Trophoblast cell (in vitro differentiated cells and primary cell): ENCODE measurements at regions not wholly inside any gene's neighbourhood (a gene's known extent, or its start where the extent isn't known, plus 50 kb on each side); places are given as distances from the start of the nearest gene placed in this dataset.

ENCODE experiments used
- DNase-seq, 2 donors: peaks; one replicate each; pipeline ENCODE4 v3.0.0-alpha.2; 2016
- H2AFZ ChIP-seq: 2 replicates; pipeline ENCODE4 v1.6.1; 2013; ENCODE audit warnings: low read length, moderate library complexity, mild to moderate bottlenecking; ENCODE audit not compliant: insufficient read depth, poor library complexity
- H2AK5ac ChIP-seq: 2 replicates; pipeline ENCODE4 v1.6.1; 2013; ENCODE audit warnings: mild to moderate bottlenecking, low read length
- H2BK120ac ChIP-seq: 2 replicates; pipeline ENCODE4 v1.6.1; 2013; ENCODE audit warnings: low read length, mild to moderate bottlenecking, moderate library complexity; ENCODE audit not compliant: insufficient read depth, poor library complexity
- H2BK12ac ChIP-seq: 2 replicates; pipeline ENCODE4 v1.6.1; 2013; ENCODE audit warnings: mild to moderate bottlenecking, low read length, moderate library complexity
- H2BK5ac ChIP-seq: 2 replicates; pipeline ENCODE4 v1.6.1; 2013; ENCODE audit warnings: low read length, low read depth, moderate library complexity, mild to moderate bottlenecking; ENCODE audit not compliant: poor library complexity
- H3K14ac ChIP-seq: 2 replicates; pipeline ENCODE4 v1.6.1; 2013; ENCODE audit warnings: mild to moderate bottlenecking, low read length
- H3K18ac ChIP-seq: 2 replicates; pipeline ENCODE4 v1.6.1; 2013; ENCODE audit warnings: mild to moderate bottlenecking, low read length
- H3K23ac ChIP-seq: 2 replicates; pipeline ENCODE4 v1.6.1; 2013; ENCODE audit warnings: low read length
- H3K27ac ChIP-seq: 2 replicates; pipeline ENCODE4 v1.5.1; 2013; ENCODE audit warnings: low read depth, mild to moderate bottlenecking, inconsistent platforms, low read length, moderate library complexity
- H3K27me3 ChIP-seq: 2 replicates; pipeline ENCODE4 v1.6.1; 2013; ENCODE audit warnings: inconsistent platforms, mild to moderate bottlenecking, low read length, moderate library complexity; ENCODE audit not compliant: insufficient read depth
- H3K36me3 ChIP-seq, 2 experiments: 1 replicate in 1 of 2; 2 replicates in 1 of 2; pipeline ENCODE4 v1.6.1; 2013; ENCODE audit warnings: low read length in 2 of 2, mild to moderate bottlenecking in 2 of 2, moderate library complexity in 1 of 2; ENCODE audit not compliant: insufficient read depth in 2 of 2, control insufficient read depth in 1 of 2
- H3K4ac ChIP-seq: 2 replicates; pipeline ENCODE4 v1.6.1; 2013; ENCODE audit warnings: low read depth, mild to moderate bottlenecking, low read length, moderate library complexity
- H3K4me1 ChIP-seq, 2 experiments: 1 replicate in 1 of 2; 2 replicates in 1 of 2; pipeline ENCODE4 v1.6.1; 2013; ENCODE audit warnings: low read length in 2 of 2, mild to moderate bottlenecking in 2 of 2, moderate library complexity in 1 of 2; ENCODE audit not compliant: insufficient read depth in 2 of 2, control insufficient read depth in 1 of 2
- H3K4me2 ChIP-seq: 2 replicates; pipeline ENCODE4 v1.6.1; 2013; ENCODE audit warnings: inconsistent platforms, mild to moderate bottlenecking, low read length, moderate library complexity
- H3K4me3 ChIP-seq: 2 replicates; pipeline ENCODE4 v1.5.1; 2013; ENCODE audit warnings: mild to moderate bottlenecking, low read depth, low read length, inconsistent platforms
- H3K79me1 ChIP-seq: one replicate; pipeline ENCODE4 v1.6.1; 2013; ENCODE audit warnings: low read length
- H3K79me2 ChIP-seq: 2 replicates; pipeline ENCODE4 v1.6.1; 2013; ENCODE audit warnings: low read length, mild to moderate bottlenecking; ENCODE audit not compliant: control insufficient read depth, insufficient read depth, poor library complexity
- H3K9ac ChIP-seq: 2 replicates; pipeline ENCODE4 v1.6.1; 2013; ENCODE audit warnings: mild to moderate bottlenecking, low read length
- H3K9me3 ChIP-seq: 2 replicates; pipeline ENCODE4 v1.6.1; 2013; ENCODE audit warnings: low read depth, mild to moderate bottlenecking, control low read depth, inconsistent platforms, low read length; ENCODE audit not compliant: insufficient read depth
- H4K12ac ChIP-seq: 2 replicates; pipeline ENCODE4 v1.6.1; 2013; ENCODE audit warnings: low read depth, mild to moderate bottlenecking, low read length, moderate library complexity
- H4K8ac ChIP-seq: 2 replicates; pipeline ENCODE4 v1.6.1; 2013; ENCODE audit warnings: low read depth, mild to moderate bottlenecking, low read length, moderate library complexity
- H4K91ac ChIP-seq: one replicate; pipeline ENCODE4 v1.6.1; 2013; ENCODE audit warnings: low read depth, mild to moderate bottlenecking, low read length, moderate library complexity
- WGBS: extraction: QIAGEN DNeasy Blood & Tissue Kit; methylation state at CpG from one replicate; pipeline ENCODE4 v1.1.7; 2013; ENCODE audit warnings: missing lambda C conversion rate; ENCODE audit not compliant: insufficient read length, insufficient coverage; ENCODE audit errors: extremely low coverage; 5-methylcytosine and 5-hydroxymethylcytosine counted together

- Histone ChIP-seq H2BK5ac (no peak overlapping the region), H3K14ac (no peak overlapping the region), H2BK120ac (no peak overlapping the region), H3K18ac (no peak overlapping the region), H3K27ac (no peak overlapping the region), H3K4me2 (no peak overlapping the region), H3K23ac (no peak overlapping the region), H3K9me3 (no peaks in the 10 kb centered on the region), H3K79me1 (no peaks in the 10 kb centered on the region), H3K9ac (no peak overlapping the region), H2AK5ac (no peak overlapping the region), H4K91ac (no peak overlapping the region), H3K27me3 (no peaks in the 10 kb centered on the region), H4K12ac (no peak overlapping the region), H2BK12ac (no peak overlapping the region), H3K4me1 (peaks cover 0 to under 1% of the 10 kb centered on the region in 2 experiments), H3K4ac (no peak overlapping the region), H3K36me3 (no peaks in the 10 kb centered on the region), H3K79me2 (no peaks in the 10 kb centered on the region), H3K4me3 (no peak overlapping the region), H2AFZ (no peak overlapping the region), H4K8ac (no peak overlapping the region)
- no CpG with 5 or more reads among the region's 1 CpG for WGBS
- DNase-seq = peak in 1 of 2 donors; percentile 22
Observed at GRCh38 chrX:77342004-77342403, 105.2 kb upstream of the FGF16 start.

GRCh38 chrX:77346859-77347258 lies 100.3 kb upstream of the FGF16 start:
- Histone ChIP-seq H4K91ac (no peak overlapping the region), H3K79me1 (peaks cover 5% of the 10 kb centered on the region), H3K36me3 (no peaks in the 10 kb centered on the region), H2AK5ac (no peak overlapping the region), H2BK120ac (no peak overlapping the region), H3K4me1 (peaks cover 3 to 9% of the 10 kb centered on the region in 2 experiments), H3K23ac (no peak overlapping the region), H2BK12ac (no peak overlapping the region), H4K12ac (no peak overlapping the region), H3K18ac (no peak overlapping the region), H3K4me2 (no peak overlapping the region), H3K14ac (no peak overlapping the region), H3K9me3 (no peaks in the 10 kb centered on the region), H3K4me3 (no peak overlapping the region), H3K4ac (no peak overlapping the region), H3K27ac (peak overlapping the region; percentile 12), H2BK5ac (no peak overlapping the region), H3K9ac (no peak overlapping the region), H4K8ac (peak overlapping the region; percentile 38), H2AFZ (no peak overlapping the region), H3K27me3 (no peaks in the 10 kb centered on the region), H3K79me2 (no peaks in the 10 kb centered on the region)
- WGBS = no CpG with 5 or more reads among the region's 1 CpG
- DNase-seq = peak in 1 of 2 donors; percentile 1

GRCh38 chrX:77347572-77347971 lies 99.6 kb upstream of the FGF16 start:
- Histone ChIP-seq H3K79me1 (peaks cover 5% of the 10 kb centered on the region), H4K12ac (no peak overlapping the region), H2BK5ac (no peak overlapping the region), H2AFZ (peak overlapping the region; percentile 63), H2BK12ac (no peak overlapping the region), H4K8ac (no peak overlapping the region), H3K9ac (no peak overlapping the region), H3K18ac (no peak overlapping the region), H3K79me2 (no peaks in the 10 kb centered on the region), H3K14ac (no peak overlapping the region), H3K4me2 (no peak overlapping the region), H3K23ac (no peak overlapping the region), H3K36me3 (no peaks in the 10 kb centered on the region), H3K4me1 (peaks cover 3 to 9% of the 10 kb centered on the region in 2 experiments), H3K9me3 (no peaks in the 10 kb centered on the region), H3K4ac (no peak overlapping the region), H3K27me3 (no peaks in the 10 kb centered on the region), H2AK5ac (no peak overlapping the region), H3K4me3 (no peak overlapping the region), H3K27ac (peak overlapping the region; percentile 16), H2BK120ac (no peak overlapping the region), H4K91ac (no peak overlapping the region)
- no CpG with 5 or more reads among the region's 5 CpGs for WGBS
- no peak for DNase-seq

GRCh38 chrX:77389891-77390290 lies 57.3 kb upstream of the FGF16 start:
- no CpG with 5 or more reads among the region's 2 CpGs for WGBS

More at GRCh38 chrX:77389891-77390290, 57.3 kb upstream of the FGF16 start:
- H3K36me3 ChIP-seq = no peaks in the 10 kb centered on the region
- no peak overlapping the region for H3K9ac ChIP-seq
- no peak overlapping the region for H3K4me3 ChIP-seq
- no peak overlapping the region for H3K14ac ChIP-seq
- no peaks in the 10 kb centered on the region for H3K4me1 ChIP-seq
- no peak for DNase-seq
- H4K91ac ChIP-seq = no peak overlapping the region
- H4K12ac ChIP-seq = no peak overlapping the region
- no peak overlapping the region for H4K8ac ChIP-seq
- H2BK120ac ChIP-seq = no peak overlapping the region
- no peaks in the 10 kb centered on the region for H3K79me1 ChIP-seq
- no peak overlapping the region for H2BK5ac ChIP-seq
- no peak overlapping the region for H2AK5ac ChIP-seq
- no peak overlapping the region for H3K4me2 ChIP-seq
- H3K23ac ChIP-seq = no peak overlapping the region
- no peaks in the 10 kb centered on the region for H3K79me2 ChIP-seq
- H2BK12ac ChIP-seq = no peak overlapping the region
- no peak overlapping the region for H3K4ac ChIP-seq
- H3K27ac ChIP-seq = no peak overlapping the region
- no peaks in the 10 kb centered on the region for H3K9me3 ChIP-seq
- H2AFZ ChIP-seq = no peak overlapping the region
- H3K27me3 ChIP-seq = no peaks in the 10 kb centered on the region
- H3K18ac ChIP-seq = no peak overlapping the region
